Activated B cell treated with CpG ODN at 0.5 μM for 24 hours (primary cell): ENCODE measurements at regions not wholly inside any gene's neighbourhood (a gene's known extent, or its start where the extent isn't known, plus 50 kb on each side); places are given as distances from the start of the nearest gene placed in this dataset.

ENCODE experiments used
- ATAC-seq: fragments of 200-7000 bp; cut with Tn5 transposase; one replicate; pipeline ENCODE4 v1.10.0; 2021; ENCODE audit warnings: low read depth, mild to moderate bottlenecking, moderate library complexity
- CTCF ChIA-PET: fragments of 350-600 bp; sonication (Branson Sonifier 250); formaldehyde crosslinking; loops from one replicate; lab custom pipeline; 2021; ENCODE audit warnings: antibody characterized with exemption; lab: Charles Lee
- POLR2A ChIA-PET: fragments of 350-600 bp; sonication (Branson Sonifier 250); formaldehyde crosslinking; loops from one replicate; lab custom pipeline; 2021; ENCODE audit warnings: antibody characterized with exemption; lab: Charles Lee
- DNase-seq: peaks from one replicate; pipeline ENCODE4 v3.0.0; 2022
- H3K27ac Mint-ChIP-seq: one replicate; pipeline ENCODE4 v1.8.0; 2020; ENCODE audit warnings: mixed read lengths
- H3K27me3 Mint-ChIP-seq: one replicate; pipeline ENCODE4 v1.8.0; 2021; ENCODE audit warnings: mixed read lengths
- H3K36me3 Mint-ChIP-seq: one replicate; pipeline ENCODE4 v1.8.0; 2021; ENCODE audit warnings: low read depth, mixed read lengths
- H3K4me1 Mint-ChIP-seq: one replicate; pipeline ENCODE4 v1.8.0; 2021; ENCODE audit warnings: mixed read lengths
- H3K4me3 Mint-ChIP-seq: one replicate; pipeline ENCODE4 v1.8.0; 2020; ENCODE audit warnings: mild to moderate bottlenecking, mixed read lengths
- H3K9me3 Mint-ChIP-seq: one replicate; pipeline ENCODE4 v1.8.0; 2020; ENCODE audit warnings: mixed read lengths
- intact Hi-C: fragments of 100-400 bp; cut with micrococcal nuclease; formaldehyde crosslinking; loops from one replicate; pipeline ENCODE4 v1.15.1; 2024
- TF ChIP-seq, protein P1 (sequence below): fragments of 200-600 bp; IDR thresholded peaks from one replicate; pipeline ENCODE4 v1.8.0; 2022; ENCODE audit warnings: antibody characterized with exemption, mild to moderate bottlenecking

DNA sequence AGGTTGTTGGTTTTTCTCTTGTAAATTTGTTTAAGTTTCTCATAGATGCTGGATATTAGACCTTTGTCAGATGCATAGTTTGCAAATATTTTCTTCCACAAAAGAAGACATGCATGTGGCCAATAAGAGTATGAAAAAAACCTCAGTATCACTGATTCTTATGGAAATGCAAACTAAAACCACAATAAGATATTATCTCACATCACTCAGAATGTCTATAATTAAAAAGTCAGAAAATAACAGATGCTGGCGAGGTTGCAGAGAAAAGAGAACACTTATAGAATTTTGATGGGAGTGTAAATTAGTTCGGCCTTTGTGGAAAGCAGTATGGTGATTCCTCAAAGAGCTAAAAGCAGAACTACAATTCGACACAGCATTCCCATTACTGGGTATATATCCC is 1355.6 kb downstream of the FAM133A start:
- no peaks in the 10 kb centered on the region for H3K27me3 Mint-ChIP-seq
- TF ChIP-seq, protein P1, sequence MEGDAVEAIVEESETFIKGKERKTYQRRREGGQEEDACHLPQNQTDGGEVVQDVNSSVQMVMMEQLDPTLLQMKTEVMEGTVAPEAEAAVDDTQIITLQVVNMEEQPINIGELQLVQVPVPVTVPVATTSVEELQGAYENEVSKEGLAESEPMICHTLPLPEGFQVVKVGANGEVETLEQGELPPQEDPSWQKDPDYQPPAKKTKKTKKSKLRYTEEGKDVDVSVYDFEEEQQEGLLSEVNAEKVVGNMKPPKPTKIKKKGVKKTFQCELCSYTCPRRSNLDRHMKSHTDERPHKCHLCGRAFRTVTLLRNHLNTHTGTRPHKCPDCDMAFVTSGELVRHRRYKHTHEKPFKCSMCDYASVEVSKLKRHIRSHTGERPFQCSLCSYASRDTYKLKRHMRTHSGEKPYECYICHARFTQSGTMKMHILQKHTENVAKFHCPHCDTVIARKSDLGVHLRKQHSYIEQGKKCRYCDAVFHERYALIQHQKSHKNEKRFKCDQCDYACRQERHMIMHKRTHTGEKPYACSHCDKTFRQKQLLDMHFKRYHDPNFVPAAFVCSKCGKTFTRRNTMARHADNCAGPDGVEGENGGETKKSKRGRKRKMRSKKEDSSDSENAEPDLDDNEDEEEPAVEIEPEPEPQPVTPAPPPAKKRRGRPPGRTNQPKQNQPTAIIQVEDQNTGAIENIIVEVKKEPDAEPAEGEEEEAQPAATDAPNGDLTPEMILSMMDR = no peak
- CTCF ChIA-PET = no interaction called here
- intact Hi-C loops = no loop called here
- no peaks in the 10 kb centered on the region for H3K36me3 Mint-ChIP-seq
- DNase-seq (no peak), ATAC-seq (no peak)
- no peak overlapping the region for H3K27ac Mint-ChIP-seq
- no peak overlapping the region for H3K4me3 Mint-ChIP-seq
- no peaks in the 10 kb centered on the region for H3K4me1 Mint-ChIP-seq
- peaks cover 2% of the 10 kb centered on the region for H3K9me3 Mint-ChIP-seq
- POLR2A ChIA-PET = no interaction called here

GRCh38 chrX:95040104-95040503 is 1366.1 kb downstream of the FAM133A start:
- no peaks in the 10 kb centered on the region for H3K27me3 Mint-ChIP-seq
- no peaks in the 10 kb centered on the region for H3K4me1 Mint-ChIP-seq
- TF ChIP-seq, protein P1 = no peak
- DNase-seq = no peak
- intact Hi-C loops = no loop called here
- no peaks in the 10 kb centered on the region for H3K9me3 Mint-ChIP-seq
- POLR2A ChIA-PET = no interaction called here
- no peaks in the 10 kb centered on the region for H3K36me3 Mint-ChIP-seq
- CTCF ChIA-PET = no interaction called here
- H3K4me3 Mint-ChIP-seq = no peak overlapping the region
- H3K27ac Mint-ChIP-seq = no peak overlapping the region
- no peak for ATAC-seq

- POLR2A ChIA-PET = no interaction called here
- ATAC-seq (no peak), DNase-seq (no peak)
- Mint-ChIP-seq H3K36me3 (no peaks in the 10 kb centered on the region), H3K9me3 (peaks cover 4% of the 10 kb centered on the region), H3K27ac (no peak overlapping the region), H3K4me3 (no peak overlapping the region), H3K4me1 (no peaks in the 10 kb centered on the region), H3K27me3 (no peaks in the 10 kb centered on the region)
- CTCF ChIA-PET = no interaction called here
- intact Hi-C loops = no loop called here
- TF ChIP-seq, protein P1 = no peak
These were observed 1370.3 kb downstream of the FAM133A start for GRCh38 chrX:95044331-95044730.

DNA sequence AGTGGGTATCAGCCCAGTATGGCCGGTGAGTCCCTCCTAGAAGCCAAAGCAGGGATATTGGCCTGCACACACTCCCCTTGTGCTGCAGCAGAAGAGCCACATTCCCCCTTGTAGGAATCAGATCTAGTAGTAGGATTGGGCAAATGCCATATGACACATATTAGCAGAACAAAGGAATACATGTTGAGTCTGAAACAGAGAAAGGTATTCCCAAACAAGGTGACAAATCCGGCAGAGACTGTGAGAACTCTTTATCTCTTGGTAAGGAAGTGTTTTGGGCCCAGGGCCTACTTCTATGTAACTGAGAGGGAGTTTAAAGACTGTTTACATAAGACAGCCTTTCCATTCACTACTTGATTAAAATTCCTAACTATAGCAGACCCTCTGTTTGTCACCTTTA is 1382.0 kb downstream of the FAM133A start:
- Mint-ChIP-seq H3K4me3 (no peak overlapping the region), H3K9me3 (peaks cover 2% of the 10 kb centered on the region), H3K27me3 (no peaks in the 10 kb centered on the region), H3K27ac (no peak overlapping the region), H3K36me3 (no peaks in the 10 kb centered on the region), H3K4me1 (no peaks in the 10 kb centered on the region)
- ChIA-PET POLR2A (no interaction called here), CTCF (no interaction called here)
- ATAC-seq = no peak
- TF ChIP-seq, protein P1 = no peak
- intact Hi-C loops = no loop called here
- DNase-seq = no peak

DNA sequence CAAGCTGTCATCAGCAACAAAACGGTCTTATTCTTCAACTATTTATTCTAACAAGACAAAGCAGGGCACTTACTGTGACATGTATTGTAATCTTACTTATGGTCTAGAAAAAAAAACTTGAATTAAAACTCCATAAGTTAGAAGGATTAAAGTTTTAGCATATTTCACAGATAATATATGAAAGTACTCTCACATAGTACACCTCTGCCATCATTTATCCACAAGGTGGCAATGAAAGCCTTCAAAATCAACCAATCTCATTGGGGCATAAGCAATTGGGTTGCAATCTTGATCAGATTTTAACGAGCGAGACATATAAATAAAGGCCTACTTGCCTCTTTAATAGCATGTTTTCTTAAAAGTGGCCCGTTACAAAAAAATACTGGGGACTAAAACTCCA is 1382.9 kb downstream of the FAM133A start:
- Mint-ChIP-seq H3K4me3 (no peak overlapping the region), H3K9me3 (peaks cover 2% of the 10 kb centered on the region), H3K36me3 (no peaks in the 10 kb centered on the region), H3K27me3 (no peaks in the 10 kb centered on the region), H3K4me1 (no peaks in the 10 kb centered on the region), H3K27ac (no peak overlapping the region)
- DNase-seq = no peak
- intact Hi-C loops = no loop called here
- no peak for ATAC-seq
- TF ChIP-seq, protein P1 = no peak
- ChIA-PET POLR2A (no interaction called here), CTCF (no interaction called here)
